Neural progenitor cell (in vitro differentiated cells): ENCODE measurements at regions not wholly inside any gene's neighbourhood (a gene's known extent, or its start where the extent isn't known, plus 50 kb on each side); places are given as distances from the start of the nearest gene placed in this dataset.

Source experiments
- CTCF ChIP-seq: fragments of 200-600 bp; sonication (generic); IDR thresholded peaks from 2 replicates; pipeline ENCODE4 v1.5.1; 2017; ENCODE audit warnings: antibody characterized with exemption, mild to moderate bottlenecking
- EZH2 ChIP-seq: fragments of 200-600 bp; sonication (generic); IDR thresholded peaks from 2 replicates; pipeline ENCODE4 v1.6.1; 2017; ENCODE audit warnings: antibody characterized with exemption, mild to moderate bottlenecking, moderate library complexity
- EZH2phosphoT487 ChIP-seq: fragments of 200-600 bp; sonication (generic); IDR thresholded peaks from 2 replicates; pipeline ENCODE4 v1.6.1; 2017; ENCODE audit warnings: antibody characterized with exemption

DNA sequence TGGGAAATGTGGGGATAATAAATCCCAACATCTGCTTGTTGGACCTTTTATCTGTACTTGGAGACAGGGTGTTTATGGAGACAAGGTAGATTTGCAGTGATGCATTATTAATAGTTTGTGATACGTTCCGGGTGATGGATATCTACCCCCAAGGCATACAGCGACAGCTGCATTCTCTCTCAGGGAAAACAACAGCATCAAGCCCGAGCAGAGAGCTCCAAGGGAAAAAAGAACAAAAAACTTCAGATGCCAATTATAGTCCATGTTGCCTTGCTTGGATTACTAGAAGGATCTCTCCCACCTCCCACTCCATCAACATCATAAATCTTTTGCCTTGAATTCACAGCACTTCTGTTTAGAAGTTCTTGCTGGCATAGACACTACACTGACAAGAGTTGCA, 187.5 kb upstream of the CDH11 start:
- TF ChIP-seq EZH2, result no peak
- TF ChIP-seq CTCF, result no peak
- TF ChIP-seq EZH2phosphoT487, result no peak
